Heart left ventricle (tissue), 13 donors: ENCODE measurements at regions not wholly inside any gene's neighbourhood (a gene's known extent, or its start where the extent isn't known, plus 50 kb on each side); places are given as distances from the start of the nearest gene placed in this dataset.

ENCODE experiments used
- CTCF ChIP-seq, 12 donors: fragments of 200-600 bp; sonication (generic) in 4 of 12; IDR thresholded peaks; one replicate each; pipeline versions ENCODE4 v1.5.0 to v1.8.0; 2018 to 2022; ENCODE audit warnings: antibody characterized with exemption in 12 of 12, mild to moderate bottlenecking in 5 of 12
- POLR2A ChIP-seq, 2 donors: fragments of 450-650 bp; IDR thresholded peaks; one replicate each; pipeline ENCODE4 v1.6.1; 2017; ENCODE audit warnings: antibody characterized with exemption in 2 of 2, mild to moderate bottlenecking in 2 of 2, moderate library complexity in 2 of 2
- donor health status: ischemic (EF 13 %, LVEDD 7.1; RV severe dilation, severe dysfunction).
- donor health status: DM: no; HTN: yes; CAD: no.
- donor health status: DM: no; HTN: no; CAD: no.
- donor health status: ischemic (EF 25% LVEDD 6.9; RV normal size, moderate dysfunction).
- donor health status: ischemic (EF 25% LVEDD 5.7; RV mildly dilated, moderate dysfunction).
- donor health status: ischemic (EF 35%, LVEDD 5.7; RV mildly dilated, moderate dysfunction).
- donor health status: nonischemic (EF 11% LVEDD 7.7; RV severe dilation, severe dysfunction).
- donor health status: DM: yes; HTN: yes; CAD: no.
- donor health status: PGD.
- donor health status: ischemic (EF 29% LVEDD 5.4; RV normal size, mild dysfunction).
- donor health status: nonischemic (EF 23%, LVEDD 6.1; RV moderate dilation, normal function).

GRCh38 chr2:123687064-123687463, 338.0 kb upstream of the CNTNAP5 start:
- TF ChIP-seq CTCF (IDR thresholded peaks at IDR 0.05) (no peak), POLR2A (IDR thresholded peaks at IDR 0.05) (no peak)
